Caki2 (cell line): ENCODE measurements at regions not wholly inside any gene's neighbourhood (a gene's known extent, or its start where the extent isn't known, plus 50 kb on each side); places are given as distances from the start of the nearest gene placed in this dataset.
A peak's percentile ranks its signal among the peaks of the same experiment; 100 is the strongest.

ENCODE experiments used
- DNase-seq: peaks from one replicate; pipeline ENCODE4 v3.0.0-alpha.2; 2015; ENCODE audit warnings: low read depth
- in situ Hi-C: cut with HindIII; loops from 2 replicates; pipeline ENCODE4 v1.10.0; 2016; ENCODE audit warnings: low sequenced_read_pairs, low pct_unique_long_range_greater_than_20kb, mixed read lengths

DNA sequence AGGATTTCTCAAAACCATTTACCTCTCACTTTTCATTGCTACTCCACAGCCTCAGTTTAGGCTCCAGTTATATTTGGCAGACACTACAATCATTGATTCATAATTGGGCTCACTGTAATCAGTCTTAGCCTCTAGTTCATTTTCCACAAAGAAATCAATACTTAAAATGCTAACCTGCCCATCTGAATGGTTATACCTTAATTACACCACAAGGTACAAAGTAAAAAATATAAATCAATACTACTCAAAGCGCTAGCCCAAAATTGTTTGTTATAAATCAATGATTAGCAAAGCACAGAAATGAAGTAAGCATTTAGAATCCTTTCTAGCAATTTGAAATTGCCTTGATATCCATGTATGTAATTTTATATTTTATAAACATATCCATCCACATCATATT, 222.6 kb upstream of the NDST3 start:
- in situ Hi-C loops, result no loop called here

DNA sequence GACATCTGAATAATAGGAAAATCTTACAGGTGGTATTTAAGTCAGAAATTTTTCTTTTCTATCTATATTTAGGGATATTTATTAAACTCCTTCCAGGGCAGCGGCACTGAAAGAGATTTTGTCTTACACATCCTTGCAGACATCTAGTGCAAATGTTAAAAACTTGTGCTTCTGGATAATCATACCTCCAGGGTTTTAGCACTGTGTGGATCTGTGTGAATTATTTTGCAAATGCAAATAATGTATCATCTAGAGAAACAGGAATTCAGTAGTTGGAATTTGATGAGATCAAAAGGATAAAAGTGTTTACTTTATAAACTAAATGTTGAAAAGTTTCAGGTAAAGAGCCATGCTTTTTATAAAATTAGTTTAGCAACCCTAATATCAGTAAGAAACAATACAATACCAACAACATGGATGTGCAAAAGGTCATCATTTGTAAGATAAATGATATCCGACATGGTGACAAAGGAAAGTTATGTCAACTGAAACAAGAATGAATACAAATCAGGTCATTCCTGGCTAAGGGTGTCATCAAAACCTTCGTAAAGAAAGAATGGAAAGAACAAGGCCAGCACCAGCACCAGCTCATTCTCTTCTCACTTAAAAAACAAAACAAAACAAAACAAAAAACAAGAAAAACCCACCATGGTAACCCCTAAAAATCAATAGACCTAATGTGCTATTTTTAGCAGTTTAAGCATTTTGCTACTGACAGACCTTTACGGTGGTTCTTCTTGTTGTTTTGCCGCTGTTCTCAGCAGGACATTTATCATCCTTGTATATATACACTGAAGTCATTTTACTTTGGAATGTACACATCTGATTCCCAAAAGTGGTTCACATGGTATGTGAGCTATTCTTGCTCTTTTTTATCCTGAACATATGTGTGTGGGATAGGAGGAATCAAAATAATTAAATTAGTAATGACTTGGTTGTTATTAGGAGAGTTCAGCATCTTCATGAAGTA, 219.7 kb upstream of the NDST3 start:
- DNase-seq, result no peak
- in situ Hi-C loops, result no loop called here

More for the DNA sequence above, 222.6 kb upstream of the NDST3 start:
- DNase-seq, result no peak

DNA sequence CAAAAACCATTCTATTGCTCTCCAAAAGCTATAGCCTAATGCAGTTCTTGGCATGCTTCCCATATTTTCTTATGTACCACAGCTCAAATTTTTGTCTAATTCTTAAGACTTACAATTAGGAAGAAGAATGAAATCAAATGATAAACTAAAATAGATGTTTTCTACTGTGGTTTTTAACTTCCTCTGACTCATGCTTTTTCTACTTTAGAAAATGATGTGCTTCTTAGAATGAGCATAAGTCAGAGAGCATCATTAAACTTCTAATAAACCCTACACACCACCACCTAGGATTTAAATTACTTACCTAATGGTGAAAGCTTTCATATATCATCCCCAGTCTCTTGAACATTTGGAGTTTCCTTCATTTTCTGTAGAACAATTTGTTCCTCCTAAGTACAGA, 217.0 kb upstream of the NDST3 start:
- no peak for DNase-seq

DNA sequence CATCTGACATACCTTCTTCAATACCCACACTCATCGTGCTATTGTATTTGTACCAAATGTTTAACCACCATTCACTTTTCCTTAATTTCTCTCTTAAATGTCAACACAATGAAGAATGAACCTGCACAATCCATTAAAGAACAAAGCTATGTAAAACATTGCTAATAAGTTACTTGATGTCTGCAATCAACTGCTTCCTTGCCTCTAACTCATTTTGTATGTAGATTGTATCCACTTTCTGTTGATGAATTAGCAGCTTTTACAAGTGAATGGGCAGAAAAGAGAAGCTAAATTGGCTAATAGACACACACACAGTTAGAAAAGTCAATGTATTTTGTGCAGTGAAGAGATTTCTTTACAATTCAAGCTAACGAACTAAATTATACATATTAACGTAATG, 212.5 kb upstream of the NDST3 start:
- in situ Hi-C loops, result no loop called here
- no peak for DNase-seq

More for the DNA sequence above, 217.0 kb upstream of the NDST3 start:
- in situ Hi-C loops, result no loop called here

DNA sequence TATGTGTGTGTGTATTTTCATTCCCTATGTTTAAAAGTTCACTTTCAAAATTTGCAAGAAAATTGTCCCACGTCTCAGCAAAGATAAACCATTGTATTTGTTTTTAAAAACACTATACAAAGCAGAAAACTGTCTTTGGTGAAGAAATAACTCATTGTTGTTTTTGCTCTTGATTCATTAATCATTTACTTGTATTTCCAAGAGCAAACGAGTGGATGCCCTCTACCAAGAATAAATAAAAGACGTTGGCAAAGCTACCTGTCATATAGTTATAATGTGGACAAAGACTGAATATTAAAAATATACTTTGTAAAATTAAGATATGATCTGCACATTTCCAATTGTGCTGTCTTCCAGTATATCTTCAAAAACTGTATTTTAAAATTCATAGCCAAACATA, 210.9 kb upstream of the NDST3 start:
- DNase-seq, result no peak
- in situ Hi-C loops, result no loop called here

DNA sequence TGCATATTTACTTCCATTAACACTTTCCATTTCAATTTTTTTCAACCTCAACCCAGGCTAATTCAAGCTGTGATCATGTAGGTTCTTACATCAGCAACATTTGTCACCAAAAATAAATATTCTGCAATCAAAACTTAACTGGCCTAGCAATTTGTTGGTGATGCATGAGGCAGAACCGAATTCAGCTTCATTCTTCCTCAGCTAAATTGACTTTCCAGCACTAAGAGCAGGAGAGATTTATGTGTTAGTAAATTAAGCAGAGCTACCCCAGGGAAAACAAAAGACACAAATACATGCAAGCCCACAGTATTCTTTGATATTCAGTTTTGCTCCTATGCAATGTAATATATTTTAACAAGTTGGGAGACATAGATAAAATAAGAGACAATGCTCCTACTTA, 208.7 kb upstream of the NDST3 start:
- DNase-seq, result no peak
- in situ Hi-C loops, result no loop called here

DNA sequence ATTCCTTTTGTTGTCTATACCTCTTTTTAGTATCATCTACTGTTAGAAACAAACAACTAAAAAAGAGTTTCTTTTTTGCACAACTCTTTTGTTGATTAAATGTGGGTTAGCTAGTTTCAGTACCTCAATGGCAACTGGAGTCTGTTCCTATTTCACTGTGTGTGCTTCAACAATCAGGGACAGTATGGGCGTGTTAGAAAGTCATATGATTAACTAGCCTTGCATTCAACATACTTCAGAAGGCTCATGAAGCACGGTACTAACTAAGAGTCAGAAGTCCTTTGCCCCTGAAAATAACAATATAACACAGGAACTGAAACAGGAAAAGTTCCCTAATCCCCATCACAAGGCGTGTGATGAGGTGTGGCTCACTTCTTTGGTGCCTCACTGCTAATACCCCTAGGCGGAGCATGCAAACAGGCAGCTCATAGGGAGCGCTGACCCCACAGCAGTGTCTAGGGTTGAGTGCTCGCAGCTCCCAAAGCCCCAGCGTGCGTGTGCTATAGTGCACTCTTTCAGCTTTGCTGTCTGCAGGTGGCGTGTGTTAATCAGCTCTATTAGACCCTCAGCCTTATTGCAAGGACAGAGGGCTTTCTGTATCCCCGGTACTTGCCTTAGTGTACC, 203.1 kb upstream of the NDST3 start:
- no peak for DNase-seq
- in situ Hi-C loops, result no loop called here

DNA sequence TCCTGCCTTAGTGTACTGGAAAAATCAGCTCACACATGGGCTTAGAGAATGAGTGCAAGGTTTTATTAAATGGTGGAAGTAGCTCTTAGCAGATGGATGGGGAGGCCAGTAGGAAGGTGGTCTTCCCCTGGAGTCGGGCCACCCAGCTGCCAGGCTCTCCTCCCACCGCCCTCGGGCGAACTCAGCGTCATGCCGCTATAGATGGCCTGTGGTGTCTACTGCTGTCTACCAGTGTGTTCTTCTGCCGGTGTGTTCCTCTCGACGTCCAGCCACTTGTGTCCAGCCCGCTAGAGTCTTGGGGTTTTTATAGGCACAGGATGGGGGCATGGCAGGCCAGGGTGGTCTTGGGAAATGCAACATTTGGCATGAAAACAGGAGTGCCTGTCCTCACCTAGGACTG, 198.7 kb upstream of the NDST3 start:
- in situ Hi-C loops, result no loop called here

DNA sequence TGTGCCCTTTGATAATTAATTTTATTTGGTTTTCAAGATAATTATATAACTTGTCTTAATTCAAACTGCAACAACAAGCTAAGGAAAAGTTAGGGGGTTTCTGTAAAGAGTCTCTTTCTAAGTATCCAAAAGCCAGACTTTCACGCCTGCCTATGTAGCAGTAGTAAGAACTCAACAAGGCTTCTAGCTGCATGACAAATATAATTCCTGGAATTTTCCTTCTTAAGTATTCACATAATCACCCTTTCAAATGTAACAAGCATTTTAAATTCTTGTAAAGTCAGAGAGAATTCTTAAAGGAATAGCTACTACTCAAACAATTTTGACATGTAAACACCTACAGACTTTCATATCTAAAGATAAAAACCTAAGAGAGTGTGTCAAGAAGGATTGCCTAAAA, 189.7 kb upstream of the NDST3 start:
- DNase-seq, result no peak
- in situ Hi-C loops, result no loop called here

More for the DNA sequence above, 198.7 kb upstream of the NDST3 start:
- no peak for DNase-seq

DNA sequence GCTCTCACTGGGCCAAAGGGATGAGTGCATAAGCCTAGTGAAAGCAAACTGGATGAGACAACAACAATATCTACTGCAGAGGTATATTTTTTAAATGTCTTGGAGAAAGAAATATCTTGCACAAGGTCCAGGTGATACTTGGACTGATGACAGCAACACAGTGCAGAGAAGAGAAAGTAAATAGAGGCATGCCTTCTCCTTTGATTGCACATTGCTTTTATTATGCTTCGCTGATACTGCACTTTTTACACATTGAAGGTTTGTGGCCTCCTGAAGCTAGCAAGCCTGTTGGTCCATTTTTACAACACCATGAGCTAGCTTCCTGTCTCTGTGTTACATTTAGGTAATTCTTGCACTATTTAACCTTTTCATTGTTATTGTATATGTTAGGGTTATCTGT, 189.0 kb upstream of the NDST3 start:
- DNase-seq, result no peak
- in situ Hi-C loops, result no loop called here

DNA sequence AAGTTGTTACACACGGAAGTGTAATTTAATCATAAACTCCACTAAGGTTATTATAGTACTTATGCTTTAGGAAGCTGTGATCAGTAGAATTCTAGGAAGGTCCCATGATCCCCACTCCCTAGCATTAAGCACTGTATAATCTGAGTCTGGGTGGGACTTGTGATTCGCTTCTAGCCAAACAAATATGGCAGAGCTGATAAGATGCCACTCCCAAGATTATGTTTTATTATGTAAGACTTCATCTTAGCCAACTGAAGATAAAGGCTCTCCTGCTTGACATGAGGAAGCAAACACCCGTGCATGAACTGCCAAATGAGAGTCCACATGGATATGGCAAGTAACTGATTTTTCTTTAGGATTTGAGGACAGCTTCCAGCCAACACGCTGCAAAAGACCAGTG, 186.4 kb upstream of the NDST3 start:
- in situ Hi-C loops, result no loop called here
- DNase-seq, result no peak

DNA sequence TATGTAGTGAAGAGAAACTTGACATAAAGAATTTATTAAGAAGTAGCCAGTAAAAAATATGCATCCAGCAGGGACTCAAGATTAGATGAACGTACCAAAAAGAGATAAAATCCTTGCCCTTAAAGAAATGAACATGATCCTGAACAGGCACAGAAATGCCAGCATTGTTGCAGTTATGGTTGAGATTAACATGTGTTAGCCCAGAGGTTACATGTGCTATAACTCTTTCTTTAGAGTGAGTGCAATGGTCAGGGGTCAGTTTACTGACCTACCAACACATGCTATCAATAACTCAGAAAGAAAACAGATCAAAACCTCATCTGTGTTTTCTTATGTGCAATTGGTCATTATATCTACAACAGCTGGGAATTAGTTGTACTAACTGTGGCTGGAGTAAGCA, 166.1 kb upstream of the NDST3 start:
- DNase-seq, result no peak
- in situ Hi-C loops, result no loop called here

DNA sequence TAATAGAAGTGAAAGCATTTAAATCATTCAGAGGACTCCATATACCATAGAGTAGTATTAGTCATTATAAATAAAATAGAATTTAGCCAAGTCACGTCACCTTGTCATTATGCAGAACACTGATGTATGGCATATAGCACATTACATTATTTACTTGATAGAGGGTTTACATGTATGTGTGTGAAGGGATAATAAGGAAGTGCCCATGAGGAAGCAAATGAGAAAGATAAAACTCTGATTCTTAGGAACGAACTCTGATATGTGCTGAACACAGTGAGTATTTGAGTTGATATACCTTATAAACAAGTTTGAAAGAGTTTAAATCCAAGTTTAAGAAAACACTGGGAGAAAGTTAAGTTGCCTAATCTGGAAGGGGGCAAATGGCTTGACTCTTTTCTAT, 160.5 kb upstream of the NDST3 start:
- DNase-seq, result no peak
- in situ Hi-C loops, result no loop called here

DNA sequence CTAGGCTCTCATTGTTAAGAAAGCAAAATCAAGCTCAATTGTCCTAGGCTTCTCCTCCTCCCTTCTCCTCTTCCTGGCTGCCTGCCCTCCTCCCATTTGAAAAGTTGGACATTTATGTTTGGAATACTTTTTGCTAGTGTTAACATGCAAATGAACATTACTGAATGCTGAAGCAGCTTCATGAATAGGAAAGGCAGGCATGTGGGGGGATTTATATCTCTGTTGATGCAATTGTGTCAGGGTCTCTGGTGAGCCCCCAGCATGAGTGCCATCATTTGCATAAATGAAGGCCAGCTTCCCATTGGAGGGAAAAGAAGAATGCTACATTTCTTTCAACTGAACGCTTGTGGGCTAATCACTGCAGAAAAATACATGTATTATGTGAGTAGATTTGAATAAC, 160.1 kb upstream of the NDST3 start:
- in situ Hi-C loops, result no loop called here
- DNase-seq, result no peak

DNA sequence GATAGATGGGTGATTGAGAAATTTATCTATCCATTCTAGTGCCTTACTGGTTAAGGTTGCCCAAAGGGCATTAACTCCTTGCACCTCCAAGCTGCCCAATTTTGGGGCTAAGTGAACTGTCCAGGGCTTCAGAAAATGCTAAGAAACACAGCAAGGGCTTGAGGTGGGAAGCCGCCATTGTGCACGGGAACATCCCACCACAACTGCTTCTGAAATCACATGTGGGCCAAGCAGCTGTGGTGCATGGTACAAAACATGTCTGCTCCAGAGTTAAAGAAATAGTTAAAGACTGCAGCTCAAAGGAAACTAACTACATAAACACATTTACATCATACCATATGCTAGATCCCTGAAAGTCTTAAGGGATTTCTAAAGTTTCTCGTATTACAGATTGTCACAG, 144.3 kb upstream of the NDST3 start:
- in situ Hi-C loops, result no loop called here
- DNase-seq, result no peak

DNA sequence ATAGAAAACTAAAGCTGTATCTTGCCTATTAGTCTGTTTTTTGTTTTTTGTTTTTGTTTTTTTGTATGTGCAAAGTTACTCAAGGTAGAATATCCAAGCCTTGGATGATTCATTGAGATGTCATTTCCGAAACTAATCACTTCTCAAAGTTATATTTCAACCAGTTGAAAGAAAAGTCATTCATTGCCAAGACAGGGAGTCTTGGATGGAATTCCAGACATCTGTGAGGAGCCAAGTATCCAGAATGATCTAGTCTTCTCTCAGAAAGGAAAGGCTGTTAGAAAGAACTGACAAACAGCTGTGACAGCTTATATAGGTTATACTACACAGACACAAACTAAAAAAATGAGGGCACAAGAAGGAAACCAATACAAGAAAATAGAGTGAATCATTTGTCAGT, 141.1 kb upstream of the NDST3 start:
- peak; percentile 25 for DNase-seq
- in situ Hi-C loops, result no loop called here

DNA sequence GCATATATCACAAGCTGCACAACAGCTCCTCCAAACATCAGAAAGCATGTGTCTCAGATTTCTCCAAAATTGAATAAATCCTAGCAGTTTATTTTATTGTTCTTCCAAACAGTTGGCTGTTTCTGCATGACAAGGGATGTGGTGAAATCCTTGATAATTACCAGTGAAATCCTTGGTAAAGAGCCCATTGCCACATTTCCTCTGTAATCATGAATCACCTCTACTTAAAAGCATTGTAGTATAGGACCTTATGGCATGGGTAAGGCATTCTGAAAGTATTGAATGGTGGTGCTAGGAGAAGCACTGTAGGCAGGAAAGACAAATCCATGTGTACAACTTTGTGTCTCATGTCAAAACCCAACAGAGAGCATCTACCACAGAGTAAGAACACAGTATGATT, 135.8 kb upstream of the NDST3 start:
- no peak for DNase-seq
- in situ Hi-C loops, result no loop called here

DNA sequence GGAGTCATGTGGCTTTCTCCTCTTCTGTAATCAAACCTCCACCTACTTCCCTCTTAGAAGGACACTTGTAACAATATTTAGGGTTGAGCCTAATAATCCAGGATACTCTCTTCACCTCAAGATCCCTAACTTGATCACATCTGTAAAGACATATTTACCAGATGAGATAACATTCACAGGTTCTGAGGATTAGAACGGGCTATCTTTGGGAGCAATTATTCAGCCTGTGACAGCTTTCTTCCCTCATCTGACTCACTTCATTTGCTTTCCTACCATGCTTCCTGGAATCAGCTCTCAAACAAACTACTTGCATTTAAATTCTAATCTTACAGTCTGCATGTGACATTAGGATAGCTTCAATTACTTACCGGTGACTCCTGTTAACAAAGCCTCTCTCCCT, 133.5 kb upstream of the NDST3 start:
- DNase-seq, result no peak
- in situ Hi-C loops, result no loop called here

DNA sequence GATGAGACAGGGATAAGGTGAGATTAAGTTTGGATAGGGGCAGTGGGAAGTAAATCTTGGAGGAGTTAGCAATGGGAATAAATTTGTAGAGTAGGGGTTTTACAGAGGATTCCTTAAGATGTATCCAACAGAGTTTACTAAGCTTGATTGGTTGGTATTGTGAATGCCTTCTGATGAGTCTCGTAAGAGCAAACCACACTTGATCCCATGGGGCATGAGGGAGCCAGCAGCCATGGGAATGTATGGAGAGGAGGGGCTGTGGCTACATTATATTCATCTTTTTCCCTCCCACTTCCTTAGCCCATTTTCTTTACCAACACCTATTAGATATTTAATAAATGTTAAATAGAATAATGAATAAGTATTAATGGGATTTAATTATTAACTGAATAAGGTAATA, 126.6 kb upstream of the NDST3 start:
- in situ Hi-C loops, result no loop called here
- DNase-seq, result no peak
